C4-2B (cell line): ENCODE measurements at regions not wholly inside any gene's neighbourhood (a gene's known extent, or its start where the extent isn't known, plus 50 kb on each side); places are given as distances from the start of the nearest gene placed in this dataset.

Experiments
- CTCF ChIP-seq: fragments of 450-650 bp; conservative IDR thresholded peaks from 2 replicates; pipeline ENCODE4 v1.5.1; 2017; ENCODE audit warnings: mild to moderate bottlenecking
- ZFX ChIP-seq: fragments of 450-650 bp; IDR thresholded peaks from 2 replicates; pipeline ENCODE4 v1.6.1; 2017

- TF ChIP-seq CTCF (no peak), ZFX (no peak)
Measured at GRCh38 chr6:156260815-156261214, 516.4 kb upstream of the ARID1B start.
